Neural cell (in vitro differentiated cells): ENCODE measurements at regions not wholly inside any gene's neighbourhood (a gene's known extent, or its start where the extent isn't known, plus 50 kb on each side); places are given as distances from the start of the nearest gene placed in this dataset.

Source experiments
- H2AFZ ChIP-seq: fragments of 200-600, 300-800 bp; sonication (generic), shearing (Covaris generic); 2 replicates; pipeline ENCODE4 v1.6.0; 2014; ENCODE audit warnings: low read depth, mild to moderate bottlenecking, antibody characterized with exemption, low read length, moderate library complexity
- H3F3A ChIP-seq: fragments of 200-600 bp; shearing (Covaris generic); 2 replicates; pipeline ENCODE4 v1.6.1; 2016; ENCODE audit warnings: mild to moderate bottlenecking, moderate library complexity, mixed read lengths, antibody characterized with exemption, low read length; ENCODE audit not compliant: insufficient read depth, poor library complexity, severe bottlenecking
- H3K27ac ChIP-seq: fragments of 200-600, 300-800 bp; sonication (generic), shearing (Covaris generic); 2 replicates; pipeline ENCODE4 v1.5.1; 2014; ENCODE audit warnings: mild to moderate bottlenecking, low read length, moderate library complexity
- H3K27me3 ChIP-seq: fragments of 300-800, 200-600 bp; sonication (generic), shearing (Covaris generic); 2 replicates; pipeline ENCODE4 v1.6.0; 2014; ENCODE audit warnings: mild to moderate bottlenecking, low read depth, low read length, moderate library complexity; ENCODE audit not compliant: insufficient read depth
- H3K36me3 ChIP-seq: fragments of 300-800, 200-600 bp; sonication (generic), shearing (Covaris generic); 2 replicates; pipeline ENCODE4 v1.5.1; 2014; ENCODE audit warnings: mild to moderate bottlenecking, antibody characterized with exemption, low read length, moderate library complexity; ENCODE audit not compliant: insufficient read depth
- H3K4me2 ChIP-seq: fragments of 300-800, 200-600 bp; sonication (generic), shearing (Covaris generic); 2 replicates; pipeline ENCODE4 v1.6.0; 2014; ENCODE audit warnings: mild to moderate bottlenecking, low read length
- H3K4me3 ChIP-seq: fragments of 300-800, 200-600 bp; sonication (generic), shearing (Covaris generic); 2 replicates; pipeline ENCODE4 v1.5.1; 2014; ENCODE audit warnings: mild to moderate bottlenecking, low read length, moderate library complexity
- H3K79me2 ChIP-seq: fragments of 200-600 bp; shearing (Covaris generic); replicated peaks from 2 replicates; pipeline ENCODE4 v1.6.0; 2014; ENCODE audit warnings: mild to moderate bottlenecking, low read length, moderate library complexity; ENCODE audit not compliant: insufficient read depth
- H3K9ac ChIP-seq: fragments of 300-800, 200-600 bp; sonication (generic), shearing (Covaris generic); 2 replicates; pipeline ENCODE4 v1.6.1; 2016; ENCODE audit warnings: mild to moderate bottlenecking, low read length, mixed read lengths
- H3K9me2 ChIP-seq: fragments of 200-600 bp; shearing (Covaris generic); 2 replicates; pipeline ENCODE4 v1.6.1; 2016; ENCODE audit warnings: mild to moderate bottlenecking, low read length, mixed read lengths; ENCODE audit not compliant: insufficient read depth
- H3K9me3 ChIP-seq: fragments of 200-600, 300-800 bp; sonication (generic), shearing (Covaris generic); 2 replicates; pipeline ENCODE4 v1.6.1; 2016; ENCODE audit warnings: mild to moderate bottlenecking, mixed run types, low read length, moderate library complexity, mixed read lengths
- H4K20me1 ChIP-seq: fragments of 200-600 bp; shearing (Covaris generic); 2 replicates; pipeline ENCODE4 v1.6.1; 2016; ENCODE audit warnings: mild to moderate bottlenecking, mixed run types; ENCODE audit not compliant: insufficient read depth
- EP300 ChIP-seq: fragments of 450-650 bp; conservative IDR thresholded peaks from 2 replicates; pipeline ENCODE4 v1.6.1; 2014; ENCODE audit warnings: antibody characterized with exemption, mild to moderate bottlenecking, moderate library complexity; ENCODE audit not compliant: poor library complexity, severe bottlenecking
- EZH2 ChIP-seq: fragments of 200-600, 300-800 bp; shearing (Covaris generic), sonication (generic); IDR thresholded peaks from 2 replicates; pipeline ENCODE4 v1.6.1; 2014; ENCODE audit warnings: antibody characterized with exemption, low read length, borderline replicate concordance, mild to moderate bottlenecking; ENCODE audit not compliant: insufficient read depth, poor library complexity, severe bottlenecking
- MXI1 ChIP-seq: fragments of 450-650 bp; conservative IDR thresholded peaks from 2 replicates; pipeline ENCODE4 v1.6.1; 2014; ENCODE audit warnings: antibody characterized with exemption, mild to moderate bottlenecking; ENCODE audit not compliant: poor library complexity, severe bottlenecking
- POLR2AphosphoS5 ChIP-seq: IDR thresholded peaks from 2 replicates; pipeline ENCODE4 v1.6.1; 2012
- RAD21 ChIP-seq: fragments of 450-650 bp; conservative IDR thresholded peaks from 2 replicates; pipeline ENCODE4 v1.6.1; 2014; ENCODE audit warnings: antibody characterized with exemption, mild to moderate bottlenecking, moderate library complexity
- SMC3 ChIP-seq: fragments of 450-650 bp; conservative IDR thresholded peaks from 2 replicates; pipeline ENCODE4 v1.6.1; 2014; ENCODE audit warnings: antibody characterized with exemption, mild to moderate bottlenecking, moderate library complexity; ENCODE audit not compliant: poor library complexity
- TAF1 ChIP-seq: IDR thresholded peaks from 2 replicates; pipeline ENCODE4 v1.6.1; 2012; ENCODE audit warnings: low read depth
- TF ChIP-seq, protein P1 (sequence below): IDR thresholded peaks from 2 replicates; pipeline ENCODE4 v1.6.1; 2012; ENCODE audit warnings: borderline replicate concordance
- TF ChIP-seq, protein P2 (sequence below): fragments of 450-650 bp; IDR thresholded peaks from 2 replicates; pipeline ENCODE4 v1.5.1; 2014; ENCODE audit warnings: antibody characterized with exemption, mild to moderate bottlenecking, moderate library complexity; ENCODE audit not compliant: poor library complexity, severe bottlenecking

DNA sequence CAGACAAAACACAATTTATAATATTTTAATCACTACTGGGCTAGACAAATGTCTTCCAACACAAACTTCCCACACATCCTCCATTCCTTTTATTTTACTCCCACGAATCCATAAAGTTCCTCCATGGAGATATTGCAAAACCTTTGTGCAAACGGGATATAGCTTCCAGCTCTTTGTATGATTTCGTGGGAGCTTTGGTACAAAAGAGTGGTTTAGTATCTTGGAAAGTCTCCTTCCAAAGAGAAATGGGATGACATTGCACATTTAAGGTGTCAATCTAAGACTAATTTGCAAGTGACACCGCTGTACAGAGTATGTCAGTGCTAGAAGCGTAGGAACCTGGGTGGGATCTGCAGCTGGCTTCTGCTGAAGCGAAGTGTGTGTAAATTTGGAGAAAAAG is 455.2 kb upstream of the RUNX1 start:
- H2AFZ ChIP-seq, result no peak overlapping the region
- H3K27me3 ChIP-seq, result no peaks in the 10 kb centered on the region
- H3K27ac ChIP-seq, result no peak overlapping the region
- no peaks in the 10 kb centered on the region for H3F3A ChIP-seq
- no peak overlapping the region for H3K9ac ChIP-seq
- H4K20me1 ChIP-seq, result no peaks in the 10 kb centered on the region
- no peak overlapping the region for H3K4me2 ChIP-seq
- H3K4me3 ChIP-seq, result no peak overlapping the region
- no peaks in the 10 kb centered on the region for H3K79me2 ChIP-seq
- no peaks in the 10 kb centered on the region for H3K9me3 ChIP-seq
- TF ChIP-seq, protein P1, sequence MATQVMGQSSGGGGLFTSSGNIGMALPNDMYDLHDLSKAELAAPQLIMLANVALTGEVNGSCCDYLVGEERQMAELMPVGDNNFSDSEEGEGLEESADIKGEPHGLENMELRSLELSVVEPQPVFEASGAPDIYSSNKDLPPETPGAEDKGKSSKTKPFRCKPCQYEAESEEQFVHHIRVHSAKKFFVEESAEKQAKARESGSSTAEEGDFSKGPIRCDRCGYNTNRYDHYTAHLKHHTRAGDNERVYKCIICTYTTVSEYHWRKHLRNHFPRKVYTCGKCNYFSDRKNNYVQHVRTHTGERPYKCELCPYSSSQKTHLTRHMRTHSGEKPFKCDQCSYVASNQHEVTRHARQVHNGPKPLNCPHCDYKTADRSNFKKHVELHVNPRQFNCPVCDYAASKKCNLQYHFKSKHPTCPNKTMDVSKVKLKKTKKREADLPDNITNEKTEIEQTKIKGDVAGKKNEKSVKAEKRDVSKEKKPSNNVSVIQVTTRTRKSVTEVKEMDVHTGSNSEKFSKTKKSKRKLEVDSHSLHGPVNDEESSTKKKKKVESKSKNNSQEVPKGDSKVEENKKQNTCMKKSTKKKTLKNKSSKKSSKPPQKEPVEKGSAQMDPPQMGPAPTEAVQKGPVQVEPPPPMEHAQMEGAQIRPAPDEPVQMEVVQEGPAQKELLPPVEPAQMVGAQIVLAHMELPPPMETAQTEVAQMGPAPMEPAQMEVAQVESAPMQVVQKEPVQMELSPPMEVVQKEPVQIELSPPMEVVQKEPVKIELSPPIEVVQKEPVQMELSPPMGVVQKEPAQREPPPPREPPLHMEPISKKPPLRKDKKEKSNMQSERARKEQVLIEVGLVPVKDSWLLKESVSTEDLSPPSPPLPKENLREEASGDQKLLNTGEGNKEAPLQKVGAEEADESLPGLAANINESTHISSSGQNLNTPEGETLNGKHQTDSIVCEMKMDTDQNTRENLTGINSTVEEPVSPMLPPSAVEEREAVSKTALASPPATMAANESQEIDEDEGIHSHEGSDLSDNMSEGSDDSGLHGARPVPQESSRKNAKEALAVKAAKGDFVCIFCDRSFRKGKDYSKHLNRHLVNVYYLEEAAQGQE, result no peak
- TF ChIP-seq EP300, result no peak
- TF ChIP-seq POLR2AphosphoS5, result no peak
- no peak for TF ChIP-seq EZH2
- TF ChIP-seq, protein P2, sequence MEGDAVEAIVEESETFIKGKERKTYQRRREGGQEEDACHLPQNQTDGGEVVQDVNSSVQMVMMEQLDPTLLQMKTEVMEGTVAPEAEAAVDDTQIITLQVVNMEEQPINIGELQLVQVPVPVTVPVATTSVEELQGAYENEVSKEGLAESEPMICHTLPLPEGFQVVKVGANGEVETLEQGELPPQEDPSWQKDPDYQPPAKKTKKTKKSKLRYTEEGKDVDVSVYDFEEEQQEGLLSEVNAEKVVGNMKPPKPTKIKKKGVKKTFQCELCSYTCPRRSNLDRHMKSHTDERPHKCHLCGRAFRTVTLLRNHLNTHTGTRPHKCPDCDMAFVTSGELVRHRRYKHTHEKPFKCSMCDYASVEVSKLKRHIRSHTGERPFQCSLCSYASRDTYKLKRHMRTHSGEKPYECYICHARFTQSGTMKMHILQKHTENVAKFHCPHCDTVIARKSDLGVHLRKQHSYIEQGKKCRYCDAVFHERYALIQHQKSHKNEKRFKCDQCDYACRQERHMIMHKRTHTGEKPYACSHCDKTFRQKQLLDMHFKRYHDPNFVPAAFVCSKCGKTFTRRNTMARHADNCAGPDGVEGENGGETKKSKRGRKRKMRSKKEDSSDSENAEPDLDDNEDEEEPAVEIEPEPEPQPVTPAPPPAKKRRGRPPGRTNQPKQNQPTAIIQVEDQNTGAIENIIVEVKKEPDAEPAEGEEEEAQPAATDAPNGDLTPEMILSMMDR, result no peak
- TF ChIP-seq MXI1, result no peak
- TF ChIP-seq TAF1, result no peak
- no peak for TF ChIP-seq SMC3
- no peak for TF ChIP-seq RAD21
- no peaks in the 10 kb centered on the region for H3K36me3 ChIP-seq
- no peaks in the 10 kb centered on the region for H3K9me2 ChIP-seq

GRCh38 chr21:35503671-35504070 is 454.6 kb upstream of the RUNX1 start:
- H2AFZ ChIP-seq, result no peak overlapping the region

More at GRCh38 chr21:35503671-35504070, 454.6 kb upstream of the RUNX1 start:
- Histone ChIP-seq H3K36me3 (no peaks in the 10 kb centered on the region), H3K9me3 (no peaks in the 10 kb centered on the region), H3K9ac (no peak overlapping the region), H3K79me2 (no peaks in the 10 kb centered on the region), H3K27ac (no peak overlapping the region), H3K9me2 (no peaks in the 10 kb centered on the region), H3F3A (no peaks in the 10 kb centered on the region), H3K4me2 (no peak overlapping the region), H3K27me3 (no peaks in the 10 kb centered on the region), H4K20me1 (no peaks in the 10 kb centered on the region), H3K4me3 (no peak overlapping the region)
- TF ChIP-seq MXI1 (no peak), EP300 (no peak), POLR2AphosphoS5 (no peak), TAF1 (no peak), RAD21 (no peak), EZH2 (no peak), SMC3 (no peak)
- TF ChIP-seq, protein P1, result no peak
- TF ChIP-seq, protein P2, result no peak
